ENCODE measurements at regions not wholly inside any gene's neighbourhood (a gene's known extent, or its start where the extent isn't known, plus 50 kb on each side); places are given as distances from the start of the nearest gene placed in this dataset.
"Not testable (repeated sequence)": the region's sequence is repeated elsewhere in the genome, so short reads cannot be mapped to it uniquely, and the experiment has no call there.

DNA sequence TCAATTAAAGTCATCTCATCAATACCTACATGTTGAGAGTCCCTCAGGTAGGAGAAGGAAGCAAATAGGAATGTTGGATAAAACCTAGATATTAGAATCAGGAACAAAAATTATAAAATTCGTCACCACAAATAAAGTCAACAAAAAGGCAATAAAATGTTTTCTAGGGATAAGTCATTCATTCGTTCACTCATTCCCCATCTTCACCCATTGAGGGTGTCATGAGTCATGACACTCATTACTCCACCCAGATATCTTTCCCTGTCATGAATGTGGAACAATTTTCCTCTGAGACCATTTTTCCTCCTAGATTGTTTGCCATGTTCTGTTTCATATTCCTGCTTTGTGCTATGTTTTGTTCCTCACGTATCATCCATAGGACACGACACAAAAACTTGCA is 50.9 kb upstream of the OLIG3 start:
- Histone ChIP-seq H3K4me3 (ENCODE audit: low read length in 2 of 2) (no peak overlapping the region), H3K27me3 (ENCODE audit: control insufficient read depth in 2 of 2, insufficient read depth in 1 of 2, low read length in 1 of 2) (no peaks in the 10 kb centered on the region), H3K4me1 (ENCODE audit: control insufficient read depth in 2 of 2, insufficient read depth in 2 of 2, low read length in 2 of 2) (no peaks in the 10 kb centered on the region), H3K36me3 (ENCODE audit: control insufficient read depth in 2 of 2, insufficient read depth in 2 of 2, low read length in 1 of 2) (no peaks in the 10 kb centered on the region), H3K27ac (ENCODE audit: low read depth in 1 of 2, low read length in 1 of 2) (no peak overlapping the region), H3K9me3 (ENCODE audit: control insufficient read depth in 2 of 2, insufficient read depth in 1 of 2, low read length in 1 of 2) (no peaks in the 10 kb centered on the region)
- WGBS, result 96% methylated on average over 4 of the region's 4 CpGs
- DNase-seq (ENCODE audit: low read depth in 6 of 9, low spot score in 9 of 9), result no peak

DNA sequence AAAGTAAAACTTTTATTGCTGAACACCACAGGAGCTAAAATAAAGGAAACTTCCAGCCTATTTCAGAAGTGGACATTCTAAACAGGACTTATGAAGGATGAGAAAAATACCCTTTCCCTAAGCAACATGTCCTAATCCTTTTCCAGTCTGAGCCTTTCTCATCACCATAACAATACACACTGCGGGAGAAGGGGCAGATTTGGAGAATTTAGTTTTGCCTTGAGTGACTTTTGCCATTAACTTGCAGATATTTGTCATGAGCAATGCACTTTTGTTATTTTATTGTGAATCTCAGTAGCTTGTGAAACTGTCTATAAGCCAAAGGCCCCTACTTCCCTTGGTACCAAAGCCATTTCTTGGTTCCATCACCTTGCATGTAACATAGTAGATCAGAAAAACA is 53.0 kb upstream of the OLIG3 start:
- no peaks in the 10 kb centered on the region for H3K27me3 ChIP-seq (ENCODE audit: control insufficient read depth in 2 of 2, insufficient read depth in 1 of 2, low read length in 1 of 2)
- H3K27ac ChIP-seq (ENCODE audit: low read depth in 1 of 2, low read length in 1 of 2), result no peak overlapping the region
- 93% methylated on average over 1 of the region's 1 CpG for WGBS
- no peaks in the 10 kb centered on the region for H3K9me3 ChIP-seq (ENCODE audit: control insufficient read depth in 2 of 2, insufficient read depth in 1 of 2, low read length in 1 of 2)
- DNase-seq (ENCODE audit: low read depth in 6 of 9, low spot score in 9 of 9), result no peak
- no peaks in the 10 kb centered on the region for H3K36me3 ChIP-seq (ENCODE audit: control insufficient read depth in 2 of 2, insufficient read depth in 2 of 2, low read length in 1 of 2)
- no peak overlapping the region for H3K4me3 ChIP-seq (ENCODE audit: low read length in 2 of 2)
- H3K4me1 ChIP-seq (ENCODE audit: control insufficient read depth in 2 of 2, insufficient read depth in 2 of 2, low read length in 2 of 2), result no peaks in the 10 kb centered on the region

DNA sequence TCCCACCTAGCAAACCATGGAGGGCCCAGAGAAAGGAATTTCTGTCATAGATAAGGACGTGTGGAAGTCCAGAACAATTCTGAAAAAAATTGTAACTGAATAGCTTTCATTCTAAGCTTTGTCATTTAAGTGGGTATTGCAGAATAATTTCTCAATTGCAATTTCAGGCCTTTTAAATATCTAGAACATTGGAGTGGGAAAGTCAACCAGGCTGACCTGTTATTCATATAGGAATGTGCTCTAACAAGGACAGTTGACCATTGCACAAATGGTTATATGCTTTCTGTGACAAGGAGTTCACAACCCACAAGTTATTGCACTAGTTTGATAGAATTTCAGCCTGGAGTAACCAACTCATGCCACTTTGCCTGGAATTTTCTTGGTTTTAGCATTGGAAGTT is 53.4 kb upstream of the OLIG3 start:
- 87% methylated on average over 1 of the region's 1 CpG for WGBS
- Histone ChIP-seq H3K36me3 (ENCODE audit: control insufficient read depth in 2 of 2, insufficient read depth in 2 of 2, low read length in 1 of 2) (no peaks in the 10 kb centered on the region), H3K4me3 (ENCODE audit: low read length in 2 of 2) (no peak overlapping the region), H3K27ac (ENCODE audit: low read depth in 1 of 2, low read length in 1 of 2) (no peak overlapping the region), H3K9me3 (ENCODE audit: control insufficient read depth in 2 of 2, insufficient read depth in 1 of 2, low read length in 1 of 2) (no peaks in the 10 kb centered on the region), H3K27me3 (ENCODE audit: control insufficient read depth in 2 of 2, insufficient read depth in 1 of 2, low read length in 1 of 2) (no peaks in the 10 kb centered on the region), H3K4me1 (ENCODE audit: control insufficient read depth in 2 of 2, insufficient read depth in 2 of 2, low read length in 2 of 2) (no peaks in the 10 kb centered on the region)
- DNase-seq (ENCODE audit: low read depth in 6 of 9, low spot score in 9 of 9), result no peak

GRCh38 chr6:137549106-137549505 is 54.9 kb upstream of the OLIG3 start:
- H3K27me3 ChIP-seq (ENCODE audit: control insufficient read depth in 2 of 2, insufficient read depth in 1 of 2, low read length in 1 of 2), result no peaks in the 10 kb centered on the region
- DNase-seq (ENCODE audit: low read depth in 6 of 9, low spot score in 9 of 9), result no peak
- no peaks in the 10 kb centered on the region for H3K9me3 ChIP-seq (ENCODE audit: control insufficient read depth in 2 of 2, insufficient read depth in 1 of 2, low read length in 1 of 2)
- no peak overlapping the region for H3K27ac ChIP-seq (ENCODE audit: low read depth in 1 of 2, low read length in 1 of 2)
- 97% methylated on average over 2 of the region's 2 CpGs for WGBS
- H3K4me3 ChIP-seq (ENCODE audit: low read length in 2 of 2), result no peak overlapping the region
- H3K36me3 ChIP-seq (ENCODE audit: control insufficient read depth in 2 of 2, insufficient read depth in 2 of 2, low read length in 1 of 2), result no peaks in the 10 kb centered on the region
- H3K4me1 ChIP-seq (ENCODE audit: control insufficient read depth in 2 of 2, insufficient read depth in 2 of 2, low read length in 2 of 2), result no peaks in the 10 kb centered on the region

GRCh38 chr6:137550535-137550934 is 56.3 kb upstream of the OLIG3 start:
- no peaks in the 10 kb centered on the region for H3K36me3 ChIP-seq (ENCODE audit: control insufficient read depth in 2 of 2, insufficient read depth in 2 of 2, low read length in 1 of 2)
- no peaks in the 10 kb centered on the region for H3K4me1 ChIP-seq (ENCODE audit: control insufficient read depth in 2 of 2, insufficient read depth in 2 of 2, low read length in 2 of 2)
- no peaks in the 10 kb centered on the region for H3K9me3 ChIP-seq (ENCODE audit: control insufficient read depth in 2 of 2, insufficient read depth in 1 of 2, low read length in 1 of 2)
- 78% methylated on average over 4 of the region's 4 CpGs for WGBS
- no peak for DNase-seq (ENCODE audit: low read depth in 6 of 9, low spot score in 9 of 9)
- no peak overlapping the region for H3K27ac ChIP-seq (ENCODE audit: low read depth in 1 of 2, low read length in 1 of 2)
- no peak overlapping the region for H3K4me3 ChIP-seq (ENCODE audit: low read length in 2 of 2)
- no peaks in the 10 kb centered on the region for H3K27me3 ChIP-seq (ENCODE audit: control insufficient read depth in 2 of 2, insufficient read depth in 1 of 2, low read length in 1 of 2)

GRCh38 chr6:137552146-137552545 is 58.0 kb upstream of the OLIG3 start:
- Histone ChIP-seq H3K4me3 (ENCODE audit: low read length in 2 of 2) (no peak overlapping the region), H3K4me1 (ENCODE audit: control insufficient read depth in 2 of 2, insufficient read depth in 2 of 2, low read length in 2 of 2) (no peaks in the 10 kb centered on the region), H3K36me3 (ENCODE audit: control insufficient read depth in 2 of 2, insufficient read depth in 2 of 2, low read length in 1 of 2) (no peaks in the 10 kb centered on the region), H3K27me3 (ENCODE audit: control insufficient read depth in 2 of 2, insufficient read depth in 1 of 2, low read length in 1 of 2) (no peaks in the 10 kb centered on the region), H3K27ac (ENCODE audit: low read depth in 1 of 2, low read length in 1 of 2) (no peak overlapping the region), H3K9me3 (ENCODE audit: control insufficient read depth in 2 of 2, insufficient read depth in 1 of 2, low read length in 1 of 2) (no peaks in the 10 kb centered on the region)
- 67% methylated on average over 1 of the region's 1 CpG for WGBS
- DNase-seq (ENCODE audit: low read depth in 6 of 9, low spot score in 9 of 9), result no peak

DNA sequence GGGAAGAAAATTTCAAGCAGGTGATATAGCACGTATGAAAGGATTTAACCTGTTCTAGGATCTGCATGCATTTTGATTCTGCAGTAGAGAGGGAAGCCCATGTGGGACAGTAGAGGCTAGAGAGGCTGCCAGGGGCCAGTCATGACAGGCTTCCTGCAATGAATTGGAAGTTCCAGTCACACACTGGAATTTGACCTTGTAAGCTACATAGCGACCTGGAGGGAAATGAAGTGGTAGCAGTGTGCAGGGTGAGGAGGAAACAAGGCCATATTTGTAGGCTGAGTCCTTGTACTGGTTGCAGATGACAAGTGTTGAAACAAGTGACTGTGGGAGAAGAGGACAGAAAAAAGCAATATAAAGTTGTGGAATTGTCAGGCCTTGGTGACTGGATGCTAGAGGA is 58.6 kb upstream of the OLIG3 start:
- Histone ChIP-seq H3K27me3 (ENCODE audit: control insufficient read depth in 2 of 2, insufficient read depth in 1 of 2, low read length in 1 of 2) (no peaks in the 10 kb centered on the region), H3K36me3 (ENCODE audit: control insufficient read depth in 2 of 2, insufficient read depth in 2 of 2, low read length in 1 of 2) (no peaks in the 10 kb centered on the region), H3K4me3 (ENCODE audit: low read length in 2 of 2) (no peak overlapping the region), H3K9me3 (ENCODE audit: control insufficient read depth in 2 of 2, insufficient read depth in 1 of 2, low read length in 1 of 2) (no peaks in the 10 kb centered on the region), H3K4me1 (ENCODE audit: control insufficient read depth in 2 of 2, insufficient read depth in 2 of 2, low read length in 2 of 2) (no peaks in the 10 kb centered on the region), H3K27ac (ENCODE audit: low read depth in 1 of 2, low read length in 1 of 2) (no peak overlapping the region)
- 96% methylated on average over 2 of the region's 2 CpGs for WGBS
- DNase-seq (ENCODE audit: low read depth in 6 of 9, low spot score in 9 of 9), result no peak

DNA sequence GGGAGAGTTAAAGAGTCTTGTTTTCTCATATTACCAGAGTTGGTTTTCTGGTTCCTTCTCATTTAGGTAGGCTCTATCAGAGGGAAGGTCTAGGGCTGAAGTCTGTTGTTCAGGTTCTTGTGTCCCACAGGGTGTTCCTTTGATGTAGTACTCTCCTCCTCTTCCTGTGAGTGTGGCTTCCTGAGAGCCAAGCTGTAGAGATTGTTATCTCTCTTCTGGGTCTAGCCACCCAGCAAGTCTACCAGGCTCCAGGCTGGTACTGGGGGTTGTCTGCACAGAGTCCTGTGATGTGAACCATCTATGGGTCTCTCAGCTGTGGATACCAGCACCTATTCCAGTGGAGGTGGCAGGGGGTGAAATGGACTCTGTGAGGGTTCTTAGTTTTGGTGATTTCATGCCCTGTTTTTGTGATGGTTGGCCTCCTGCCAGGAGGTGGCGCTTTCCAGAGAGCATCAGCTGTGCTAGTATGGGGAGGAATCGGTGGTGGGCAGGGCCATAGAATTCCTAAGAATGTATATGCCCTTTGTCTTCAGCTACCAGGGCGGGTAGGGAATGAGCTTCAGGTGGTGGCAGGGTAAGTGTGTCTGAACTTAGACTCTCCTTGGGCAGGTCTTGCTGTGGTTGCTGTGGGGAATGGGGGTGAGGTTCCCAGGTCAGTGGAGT is 65.5 kb upstream of the OLIG3 start:
- 89% methylated on average over 3 of the region's 3 CpGs for WGBS
- not testable (repeated sequence) for H3K36me3 ChIP-seq (ENCODE audit: control insufficient read depth in 2 of 2, insufficient read depth in 2 of 2, low read length in 1 of 2); H3K9me3 ChIP-seq (ENCODE audit: control insufficient read depth in 2 of 2, insufficient read depth in 1 of 2, low read length in 1 of 2); H3K27me3 ChIP-seq (ENCODE audit: control insufficient read depth in 2 of 2, insufficient read depth in 1 of 2, low read length in 1 of 2); H3K4me3 ChIP-seq (ENCODE audit: low read length in 2 of 2)
- Histone ChIP-seq H3K27ac (ENCODE audit: low read depth in 1 of 2, low read length in 1 of 2) (peak overlapping the region in 1 of 2 donors; percentile 20), H3K4me1 (ENCODE audit: control insufficient read depth in 2 of 2, insufficient read depth in 2 of 2, low read length in 2 of 2) (peaks cover 6 to 14% of the 10 kb centered on the region in 2 donors)
- DNase-seq (ENCODE audit: low read depth in 6 of 9, low spot score in 9 of 9), result peak in 6 of 9 donors; percentile 6 to 64 (median 24)

GRCh38 chr6:137560184-137560563 is 66.0 kb upstream of the OLIG3 start:
- Histone ChIP-seq H3K4me1 (ENCODE audit: control insufficient read depth in 2 of 2, insufficient read depth in 2 of 2, low read length in 2 of 2) (peaks cover 6 to 14% of the 10 kb centered on the region in 2 donors), H3K4me3 (ENCODE audit: low read length in 2 of 2) (no peak overlapping the region), H3K9me3 (ENCODE audit: control insufficient read depth in 2 of 2, insufficient read depth in 1 of 2, low read length in 1 of 2) (peaks cover 0 to 10% of the 10 kb centered on the region in 2 donors), H3K27ac (ENCODE audit: low read depth in 1 of 2, low read length in 1 of 2) (peak overlapping the region in 1 of 2 donors; percentile 20), H3K27me3 (ENCODE audit: control insufficient read depth in 2 of 2, insufficient read depth in 1 of 2, low read length in 1 of 2) (no peaks in the 10 kb centered on the region), H3K36me3 (ENCODE audit: control insufficient read depth in 2 of 2, insufficient read depth in 2 of 2, low read length in 1 of 2) (no peaks in the 10 kb centered on the region)
- no peak for DNase-seq (ENCODE audit: low read depth in 6 of 9, low spot score in 9 of 9)
- 80% methylated on average over 1 of the region's 1 CpG for WGBS

Data from thymus (tissue), 11 donors.